DOHH2 (cell line): ENCODE measurements at regions not wholly inside any gene's neighbourhood (a gene's known extent, or its start where the extent isn't known, plus 50 kb on each side); places are given as distances from the start of the nearest gene placed in this dataset.

Experiments used
- EZH2phosphoT487 ChIP-seq: fragments of 200-600 bp; sonication (generic); IDR thresholded peaks from 2 replicates; pipeline ENCODE4 v1.6.1; 2017; ENCODE audit warnings: borderline replicate concordance, mild to moderate bottlenecking, antibody characterized with exemption, low read length, moderate library complexity, mixed read lengths
- TF ChIP-seq, protein P1 (sequence below): fragments of 200-600 bp; sonication (generic); IDR thresholded peaks from one replicate; pipeline ENCODE4 v1.5.1; 2014; ENCODE audit warnings: antibody characterized with exemption, mild to moderate bottlenecking, low read depth, low read length; ENCODE audit not compliant: poor library complexity, severe bottlenecking

GRCh38 chr3:10688548-10689172 lies 127.4 kb upstream of the SLC6A11 start:
- TF ChIP-seq, protein P1, sequence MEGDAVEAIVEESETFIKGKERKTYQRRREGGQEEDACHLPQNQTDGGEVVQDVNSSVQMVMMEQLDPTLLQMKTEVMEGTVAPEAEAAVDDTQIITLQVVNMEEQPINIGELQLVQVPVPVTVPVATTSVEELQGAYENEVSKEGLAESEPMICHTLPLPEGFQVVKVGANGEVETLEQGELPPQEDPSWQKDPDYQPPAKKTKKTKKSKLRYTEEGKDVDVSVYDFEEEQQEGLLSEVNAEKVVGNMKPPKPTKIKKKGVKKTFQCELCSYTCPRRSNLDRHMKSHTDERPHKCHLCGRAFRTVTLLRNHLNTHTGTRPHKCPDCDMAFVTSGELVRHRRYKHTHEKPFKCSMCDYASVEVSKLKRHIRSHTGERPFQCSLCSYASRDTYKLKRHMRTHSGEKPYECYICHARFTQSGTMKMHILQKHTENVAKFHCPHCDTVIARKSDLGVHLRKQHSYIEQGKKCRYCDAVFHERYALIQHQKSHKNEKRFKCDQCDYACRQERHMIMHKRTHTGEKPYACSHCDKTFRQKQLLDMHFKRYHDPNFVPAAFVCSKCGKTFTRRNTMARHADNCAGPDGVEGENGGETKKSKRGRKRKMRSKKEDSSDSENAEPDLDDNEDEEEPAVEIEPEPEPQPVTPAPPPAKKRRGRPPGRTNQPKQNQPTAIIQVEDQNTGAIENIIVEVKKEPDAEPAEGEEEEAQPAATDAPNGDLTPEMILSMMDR, result no peak
- no peak for TF ChIP-seq EZH2phosphoT487
